Bronchial epithelial cell (primary cell): ENCODE measurements at regions not wholly inside any gene's neighbourhood (a gene's known extent, or its start where the extent isn't known, plus 50 kb on each side); places are given as distances from the start of the nearest gene placed in this dataset.
"Not testable (repeated sequence)": the region's sequence is repeated elsewhere in the genome, so short reads cannot be mapped to it uniquely, and the experiment has no call there.

Experiments used
- DNase-seq: peaks from one replicate; pipeline ENCODE4 v3.0.0-alpha.2; 2010; ENCODE audit warnings: low read depth
- FAIRE-seq: peaks from 2 replicates; lab custom pipeline; 2011; peaks lifted over from hg19 to GRCh38; lab: Jason Lieb, UNC
- H3K27me3 ChIP-seq: 2 replicates; pipeline ENCODE4 v1.5.1; 2011; ENCODE audit warnings: low read length; ENCODE audit not compliant: control insufficient read depth, insufficient read depth
- H3K36me3 ChIP-seq: 2 replicates; pipeline ENCODE4 v1.5.1; 2011; ENCODE audit warnings: low read length; ENCODE audit not compliant: control insufficient read depth, insufficient read depth
- H3K4me3 ChIP-seq: 2 replicates; pipeline ENCODE4 v1.5.1; 2011; ENCODE audit warnings: mild to moderate bottlenecking, low read depth, low read length, control low read depth
- TF ChIP-seq, protein P1 (sequence below): IDR thresholded peaks from 2 replicates; pipeline ENCODE4 v1.5.1; 2011; ENCODE audit warnings: mild to moderate bottlenecking, moderate library complexity, low read length, control low read depth, inconsistent platforms; ENCODE audit not compliant: insufficient read depth, severe bottlenecking

DNA sequence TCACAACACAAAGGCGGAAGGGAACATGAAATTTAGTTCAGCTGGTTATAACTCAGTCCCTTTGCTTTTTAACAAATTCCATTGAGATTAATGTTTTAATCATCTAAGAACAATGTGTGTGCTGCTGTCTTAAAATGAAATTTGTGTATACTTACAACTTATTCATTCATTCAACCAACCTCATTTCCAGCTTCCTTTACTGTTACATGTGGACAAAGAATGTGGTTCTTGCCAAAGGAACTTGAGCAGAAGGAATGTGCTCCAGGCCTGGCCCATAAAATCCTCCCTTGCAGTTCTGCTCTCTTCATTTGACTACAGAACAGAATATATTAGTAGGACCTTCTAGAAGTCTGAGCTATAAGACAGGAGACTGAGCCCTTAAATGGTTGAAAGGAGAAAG, 176.8 kb upstream of the GLRA2 start:
- no peak for FAIRE-seq

DNA sequence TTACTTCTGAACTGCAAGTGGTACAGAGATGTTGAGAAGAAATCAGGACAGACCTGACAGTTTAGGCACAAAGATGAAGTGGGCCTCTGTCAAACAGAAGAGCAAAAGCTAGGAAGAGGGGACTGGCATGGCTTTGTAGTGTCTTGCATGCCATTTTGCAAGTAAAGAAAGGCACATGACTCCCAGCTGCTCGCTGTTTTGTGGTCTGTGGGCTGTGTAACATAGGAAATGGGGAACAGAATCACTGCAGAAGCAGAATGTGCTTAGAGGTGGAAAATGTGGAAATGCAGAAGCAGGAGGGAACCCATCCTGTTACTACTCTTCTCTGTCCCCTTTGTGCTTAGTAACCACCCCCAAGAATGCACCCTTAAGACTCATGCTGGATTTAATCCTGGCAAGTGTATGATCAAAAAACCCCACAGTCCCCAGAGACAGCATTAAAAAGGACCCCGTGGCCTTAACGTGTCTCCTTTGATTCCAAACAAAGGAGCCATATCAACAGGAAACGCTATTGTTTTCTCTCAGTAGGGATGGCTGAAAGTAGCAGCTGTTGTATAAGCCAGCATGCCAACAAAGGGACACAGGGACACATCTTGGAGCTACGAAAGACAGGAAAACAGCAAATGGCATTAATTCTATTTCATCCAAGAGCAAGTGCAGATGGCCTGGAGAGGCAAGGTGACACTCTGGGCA, 177.6 kb upstream of the GLRA2 start:
- DNase-seq = no peak
- Histone ChIP-seq H3K36me3 (no peaks in the 10 kb centered on the region), H3K4me3 (no peak overlapping the region), H3K27me3 (no peaks in the 10 kb centered on the region)
- FAIRE-seq = peak; percentile 55
- TF ChIP-seq, protein P1, sequence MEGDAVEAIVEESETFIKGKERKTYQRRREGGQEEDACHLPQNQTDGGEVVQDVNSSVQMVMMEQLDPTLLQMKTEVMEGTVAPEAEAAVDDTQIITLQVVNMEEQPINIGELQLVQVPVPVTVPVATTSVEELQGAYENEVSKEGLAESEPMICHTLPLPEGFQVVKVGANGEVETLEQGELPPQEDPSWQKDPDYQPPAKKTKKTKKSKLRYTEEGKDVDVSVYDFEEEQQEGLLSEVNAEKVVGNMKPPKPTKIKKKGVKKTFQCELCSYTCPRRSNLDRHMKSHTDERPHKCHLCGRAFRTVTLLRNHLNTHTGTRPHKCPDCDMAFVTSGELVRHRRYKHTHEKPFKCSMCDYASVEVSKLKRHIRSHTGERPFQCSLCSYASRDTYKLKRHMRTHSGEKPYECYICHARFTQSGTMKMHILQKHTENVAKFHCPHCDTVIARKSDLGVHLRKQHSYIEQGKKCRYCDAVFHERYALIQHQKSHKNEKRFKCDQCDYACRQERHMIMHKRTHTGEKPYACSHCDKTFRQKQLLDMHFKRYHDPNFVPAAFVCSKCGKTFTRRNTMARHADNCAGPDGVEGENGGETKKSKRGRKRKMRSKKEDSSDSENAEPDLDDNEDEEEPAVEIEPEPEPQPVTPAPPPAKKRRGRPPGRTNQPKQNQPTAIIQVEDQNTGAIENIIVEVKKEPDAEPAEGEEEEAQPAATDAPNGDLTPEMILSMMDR = no peak

More for the DNA sequence above, 176.8 kb upstream of the GLRA2 start:
- no peak for DNase-seq
- no peaks in the 10 kb centered on the region for H3K27me3 ChIP-seq
- H3K4me3 ChIP-seq = no peak overlapping the region
- TF ChIP-seq, protein P1 = no peak
- no peaks in the 10 kb centered on the region for H3K36me3 ChIP-seq

DNA sequence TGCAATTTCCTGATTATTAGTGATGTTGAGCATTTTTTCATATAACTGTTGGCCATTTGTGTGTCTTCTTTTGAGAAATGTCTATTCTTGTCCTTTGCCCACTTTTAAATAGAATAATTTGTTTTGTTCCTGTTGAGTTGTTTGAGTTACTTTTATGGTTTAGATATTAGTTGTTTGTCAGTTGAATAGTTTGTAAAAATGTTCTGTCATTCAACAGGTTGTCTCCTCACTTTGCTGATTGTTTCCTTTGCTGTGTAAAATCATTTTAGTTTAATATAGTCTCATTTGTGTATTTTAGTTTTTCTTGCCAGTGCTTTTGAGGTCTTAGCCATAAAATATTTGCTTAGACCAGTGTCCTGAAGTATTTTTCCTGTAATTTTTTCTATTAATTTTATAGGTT, 181.8 kb upstream of the GLRA2 start:
- Histone ChIP-seq H3K4me3 (no peak overlapping the region), H3K36me3 (no peaks in the 10 kb centered on the region), H3K27me3 (no peaks in the 10 kb centered on the region)
- FAIRE-seq (no peak), DNase-seq (no peak)
- TF ChIP-seq, protein P1 = no peak

DNA sequence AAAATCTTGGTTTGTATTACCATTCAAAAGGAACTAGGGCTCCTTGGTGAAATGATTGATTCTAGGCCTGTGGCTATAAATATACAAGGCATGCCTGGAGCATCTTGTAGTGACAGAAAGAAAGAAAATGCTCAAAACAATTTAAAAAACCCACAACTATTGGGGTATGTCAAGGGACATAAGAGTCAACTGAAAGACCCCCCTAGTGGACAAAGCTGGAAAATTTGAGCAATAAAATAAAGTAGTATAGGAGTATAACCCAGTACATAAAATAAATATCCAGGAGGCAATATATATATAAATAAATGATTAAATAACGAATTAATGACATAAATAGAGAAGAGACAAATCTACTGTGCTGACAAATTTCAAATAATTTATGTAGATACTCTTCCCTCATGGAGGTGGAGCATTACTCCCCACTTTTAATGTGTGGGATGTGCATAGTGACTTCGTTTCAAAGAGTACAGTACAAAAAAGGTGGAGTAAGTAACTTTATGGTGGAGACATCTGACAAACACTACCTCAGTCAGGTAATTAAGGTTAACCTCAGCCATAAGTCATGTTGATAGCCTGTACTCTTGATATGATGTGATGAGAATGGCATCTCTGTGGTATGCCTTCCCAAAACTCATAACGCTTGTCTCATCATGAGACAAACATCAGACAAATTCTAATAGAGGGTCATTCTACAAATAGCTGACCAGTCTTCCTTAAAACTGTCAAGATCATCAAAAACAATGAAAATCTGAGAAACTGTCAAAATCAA, 185.0 kb upstream of the GLRA2 start:
- TF ChIP-seq, protein P1 = no peak

DNA sequence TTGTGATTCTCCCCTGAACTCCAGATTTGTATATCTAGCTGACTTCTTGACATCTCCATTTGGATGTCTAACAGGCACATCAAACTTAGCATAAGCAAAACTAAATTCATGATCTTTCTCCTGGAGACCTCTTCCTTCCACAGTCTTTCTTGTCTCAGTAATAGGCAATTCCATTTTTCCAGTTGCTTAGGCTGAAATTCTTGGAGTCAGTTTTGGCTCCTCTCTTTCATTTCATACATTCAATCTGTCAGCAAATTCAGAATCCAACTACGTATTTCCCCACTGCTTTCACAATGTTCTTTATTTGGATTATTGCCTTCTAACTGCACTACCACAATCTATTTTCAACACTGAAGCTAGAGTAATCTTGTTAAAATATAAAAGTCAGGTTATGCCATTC, 219.9 kb upstream of the GLRA2 start:
- no peaks in the 10 kb centered on the region for H3K36me3 ChIP-seq
- no peak for FAIRE-seq
- no peak overlapping the region for H3K4me3 ChIP-seq
- no peaks in the 10 kb centered on the region for H3K27me3 ChIP-seq
- no peak for DNase-seq
- TF ChIP-seq, protein P1 = no peak

More for the DNA sequence above, 185.0 kb upstream of the GLRA2 start:
- FAIRE-seq = no peak
- DNase-seq = peak; percentile 16
- Histone ChIP-seq H3K27me3 (no peaks in the 10 kb centered on the region), H3K4me3 (no peak overlapping the region), H3K36me3 (no peaks in the 10 kb centered on the region)

DNA sequence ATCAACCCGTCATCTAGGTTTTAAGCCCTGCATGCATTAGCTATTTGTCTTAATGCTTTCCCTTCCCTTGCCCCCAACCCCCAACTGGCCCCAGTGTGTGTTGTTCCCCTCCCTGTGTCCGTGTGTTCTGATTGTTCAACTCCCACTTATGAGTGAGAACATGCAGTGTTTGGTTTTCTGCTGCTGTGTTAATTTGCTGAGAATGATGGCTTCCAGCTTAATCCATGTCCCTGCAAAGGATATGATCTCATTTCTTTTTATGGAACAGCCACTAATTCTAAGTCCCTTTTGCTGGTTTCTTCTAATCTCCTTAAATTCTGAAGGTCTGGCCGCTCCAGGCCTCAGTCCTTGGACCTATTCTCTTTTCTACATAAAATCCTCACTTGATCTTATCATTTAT, 220.4 kb upstream of the GLRA2 start:
- not testable (repeated sequence) for DNase-seq, H3K36me3 ChIP-seq, H3K27me3 ChIP-seq, H3K4me3 ChIP-seq, FAIRE-seq
